ENCODE measurements at regions not wholly inside any gene's neighbourhood (a gene's known extent, or its start where the extent isn't known, plus 50 kb on each side); places are given as distances from the start of the nearest gene placed in this dataset.

DNA sequence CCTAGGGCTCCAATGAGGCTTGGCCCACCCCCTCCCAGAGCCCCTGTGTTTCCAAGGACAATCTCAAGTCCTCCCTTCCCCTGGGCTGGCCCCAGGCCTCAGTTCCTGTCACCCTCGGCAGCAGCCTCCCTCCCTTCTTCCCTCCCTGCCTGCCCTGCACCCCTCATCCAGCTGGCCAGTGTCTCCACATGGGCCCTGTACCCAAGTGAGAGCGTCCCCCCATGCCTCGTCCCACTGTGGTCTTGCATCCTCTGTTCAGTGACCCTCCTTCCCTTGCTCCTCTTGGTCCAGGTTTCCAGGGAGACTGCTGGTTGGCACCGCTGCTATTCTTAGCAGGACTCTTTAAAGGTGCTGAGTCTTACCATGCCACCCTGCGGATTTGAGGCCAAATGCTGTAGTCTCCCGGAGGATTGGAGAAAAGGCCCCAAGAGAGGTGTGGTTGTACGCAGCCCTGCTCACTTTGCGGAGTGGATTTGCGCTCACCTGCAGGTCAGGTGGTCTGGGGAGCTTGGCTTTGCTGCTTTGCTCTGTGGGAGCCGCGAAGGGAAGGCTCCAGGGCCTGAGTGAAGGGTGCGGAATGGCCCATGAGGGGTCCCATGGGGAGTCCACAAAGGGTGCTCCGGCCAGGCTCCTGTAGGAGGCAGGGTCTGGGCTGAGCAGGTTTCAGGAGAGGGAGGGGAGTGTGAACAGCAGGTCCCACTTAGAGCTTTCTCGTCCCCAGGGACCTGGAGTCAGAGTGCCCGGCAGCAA, 519.2 kb downstream of the TCERG1L start:
- H2AFZ ChIP-seq (ENCODE audit: low read depth), result no peak overlapping the region
- TF ChIP-seq, protein P1, sequence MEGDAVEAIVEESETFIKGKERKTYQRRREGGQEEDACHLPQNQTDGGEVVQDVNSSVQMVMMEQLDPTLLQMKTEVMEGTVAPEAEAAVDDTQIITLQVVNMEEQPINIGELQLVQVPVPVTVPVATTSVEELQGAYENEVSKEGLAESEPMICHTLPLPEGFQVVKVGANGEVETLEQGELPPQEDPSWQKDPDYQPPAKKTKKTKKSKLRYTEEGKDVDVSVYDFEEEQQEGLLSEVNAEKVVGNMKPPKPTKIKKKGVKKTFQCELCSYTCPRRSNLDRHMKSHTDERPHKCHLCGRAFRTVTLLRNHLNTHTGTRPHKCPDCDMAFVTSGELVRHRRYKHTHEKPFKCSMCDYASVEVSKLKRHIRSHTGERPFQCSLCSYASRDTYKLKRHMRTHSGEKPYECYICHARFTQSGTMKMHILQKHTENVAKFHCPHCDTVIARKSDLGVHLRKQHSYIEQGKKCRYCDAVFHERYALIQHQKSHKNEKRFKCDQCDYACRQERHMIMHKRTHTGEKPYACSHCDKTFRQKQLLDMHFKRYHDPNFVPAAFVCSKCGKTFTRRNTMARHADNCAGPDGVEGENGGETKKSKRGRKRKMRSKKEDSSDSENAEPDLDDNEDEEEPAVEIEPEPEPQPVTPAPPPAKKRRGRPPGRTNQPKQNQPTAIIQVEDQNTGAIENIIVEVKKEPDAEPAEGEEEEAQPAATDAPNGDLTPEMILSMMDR (conservative IDR thresholded peaks at IDR 0.05; ENCODE audit: low read depth, low read length), result no peak
- H4K20me1 ChIP-seq (ENCODE audit: insufficient read depth), result no peaks in the 10 kb centered on the region
- no peaks in the 10 kb centered on the region for H3K4me1 ChIP-seq (ENCODE audit: low read depth, poor library complexity, severe bottlenecking)
- no peak overlapping the region for H3K9ac ChIP-seq
- no peak overlapping the region for H3K4me2 ChIP-seq
- H3K27me3 ChIP-seq (ENCODE audit: insufficient read depth, low read depth), result no peaks in the 10 kb centered on the region; the same call in 1 of the 2 replicates
- H3K79me2 ChIP-seq (ENCODE audit: insufficient read depth, low read depth), result no peaks in the 10 kb centered on the region
- no peaks in the 10 kb centered on the region for H3K36me3 ChIP-seq (ENCODE audit: insufficient read depth)
- no peak overlapping the region for H3K27ac ChIP-seq
- H3K4me3 ChIP-seq (IDR thresholded peaks at IDR 0.05; ENCODE audit: insufficient read depth, low read depth, low read length), result no peak overlapping the region

GRCh38 chr10:130795819-130796218, 515.7 kb downstream of the TCERG1L start:
- Histone ChIP-seq H2AFZ (ENCODE audit: low read depth) (no peak overlapping the region), H3K4me1 (ENCODE audit: low read depth, poor library complexity, severe bottlenecking) (no peaks in the 10 kb centered on the region), H3K9ac (no peak overlapping the region), H3K27ac (no peak overlapping the region), H3K79me2 (ENCODE audit: insufficient read depth, low read depth) (no peaks in the 10 kb centered on the region), H3K36me3 (ENCODE audit: insufficient read depth) (no peaks in the 10 kb centered on the region), H3K4me2 (no peak overlapping the region), H3K27me3 (ENCODE audit: insufficient read depth, low read depth) (no peaks in the 10 kb centered on the region; the same call in 1 of the 2 replicates), H3K4me3 (IDR thresholded peaks at IDR 0.05; ENCODE audit: insufficient read depth, low read depth, low read length) (no peak overlapping the region), H4K20me1 (ENCODE audit: insufficient read depth) (no peaks in the 10 kb centered on the region)
- TF ChIP-seq, protein P1 (conservative IDR thresholded peaks at IDR 0.05; ENCODE audit: low read depth, low read length), result no peak

GRCh38 chr10:130799532-130799931, 512.0 kb downstream of the TCERG1L start:
- Histone ChIP-seq H3K79me2 (ENCODE audit: insufficient read depth, low read depth) (no peaks in the 10 kb centered on the region), H3K27ac (no peak overlapping the region), H4K20me1 (ENCODE audit: insufficient read depth) (no peaks in the 10 kb centered on the region), H3K36me3 (ENCODE audit: insufficient read depth) (no peaks in the 10 kb centered on the region), H3K27me3 (ENCODE audit: insufficient read depth, low read depth) (no peaks in the 10 kb centered on the region; the same call in 1 of the 2 replicates), H2AFZ (ENCODE audit: low read depth) (no peak overlapping the region), H3K4me1 (ENCODE audit: low read depth, poor library complexity, severe bottlenecking) (no peaks in the 10 kb centered on the region), H3K9ac (no peak overlapping the region), H3K4me3 (IDR thresholded peaks at IDR 0.05; ENCODE audit: insufficient read depth, low read depth, low read length) (no peak overlapping the region), H3K4me2 (no peak overlapping the region)
- TF ChIP-seq, protein P1 (conservative IDR thresholded peaks at IDR 0.05; ENCODE audit: low read depth, low read length), result no peak

GRCh38 chr10:130800281-130800680, 511.2 kb downstream of the TCERG1L start:
- no peaks in the 10 kb centered on the region for H3K4me1 ChIP-seq (ENCODE audit: low read depth, poor library complexity, severe bottlenecking)
- TF ChIP-seq, protein P1 (conservative IDR thresholded peaks at IDR 0.05; ENCODE audit: low read depth, low read length), result no peak
- H3K79me2 ChIP-seq (ENCODE audit: insufficient read depth, low read depth), result no peaks in the 10 kb centered on the region
- no peak overlapping the region for H3K4me3 ChIP-seq (IDR thresholded peaks at IDR 0.05; ENCODE audit: insufficient read depth, low read depth, low read length)
- H3K4me2 ChIP-seq, result no peak overlapping the region
- H2AFZ ChIP-seq (ENCODE audit: low read depth), result no peak overlapping the region
- H3K27ac ChIP-seq, result no peak overlapping the region
- no peaks in the 10 kb centered on the region for H4K20me1 ChIP-seq (ENCODE audit: insufficient read depth)
- H3K9ac ChIP-seq, result no peak overlapping the region
- no peaks in the 10 kb centered on the region; the same call in 1 of the 2 replicates for H3K27me3 ChIP-seq (ENCODE audit: insufficient read depth, low read depth)
- H3K36me3 ChIP-seq (ENCODE audit: insufficient read depth), result no peaks in the 10 kb centered on the region

Data from KMS-11 (cell line).